Muscle of arm (tissue), 1 donor: ENCODE measurements at regions not wholly inside any gene's neighbourhood (a gene's known extent, or its start where the extent isn't known, plus 50 kb on each side); places are given as distances from the start of the nearest gene placed in this dataset.
"Not testable (repeated sequence)": the region's sequence is repeated elsewhere in the genome, so short reads cannot be mapped to it uniquely, and the experiment has no call there.

Source experiments
- DNase-seq: peaks from one replicate; pipeline ENCODE4 v3.0.0-alpha.2; 2013

- no peak for DNase-seq
These were observed 105.8 kb upstream of the IL15 start for GRCh38 chr4:141530627-141531026.

- no peak for DNase-seq
These were observed 101.4 kb upstream of the IL15 start for GRCh38 chr4:141534985-141535384.

GRCh38 chr4:141538001-141538400 is 98.4 kb upstream of the IL15 start:
- no peak for DNase-seq

GRCh38 chr4:141540643-141541042 is 95.7 kb upstream of the IL15 start:
- no peak for DNase-seq

- peak; percentile 1 for DNase-seq
These were observed 94.5 kb upstream of the IL15 start for GRCh38 chr4:141541851-141542250.

GRCh38 chr4:141543176-141543575 is 93.2 kb upstream of the IL15 start:
- DNase-seq, result no peak

GRCh38 chr4:141543706-141544105 is 92.7 kb upstream of the IL15 start:
- no peak for DNase-seq

GRCh38 chr4:141548791-141549190 is 87.6 kb upstream of the IL15 start:
- DNase-seq, result no peak

- DNase-seq, result no peak
These were observed 76.3 kb upstream of the IL15 start for GRCh38 chr4:141560056-141560455.

GRCh38 chr4:141562649-141563048 is 73.7 kb upstream of the IL15 start:
- DNase-seq, result no peak

GRCh38 chr4:141563723-141564122 is 72.7 kb upstream of the IL15 start:
- DNase-seq, result no peak

GRCh38 chr4:141564961-141565360 is 71.4 kb upstream of the IL15 start:
- not testable (repeated sequence) for DNase-seq

GRCh38 chr4:141565379-141566089 is 70.8 kb upstream of the IL15 start:
- no peak for DNase-seq

- DNase-seq, result no peak
These were observed 69.0 kb upstream of the IL15 start for GRCh38 chr4:141567326-141567915.

GRCh38 chr4:141569141-141569540 is 67.2 kb upstream of the IL15 start:
- DNase-seq, result no peak

- DNase-seq, result no peak
These were observed 66.1 kb upstream of the IL15 start for GRCh38 chr4:141570290-141570689.

GRCh38 chr4:141571362-141571761 is 65.0 kb upstream of the IL15 start:
- no peak for DNase-seq

GRCh38 chr4:141571793-141572192 is 64.6 kb upstream of the IL15 start:
- DNase-seq, result no peak

- DNase-seq, result no peak
These were observed 62.7 kb upstream of the IL15 start for GRCh38 chr4:141573678-141574077.

- DNase-seq, result peak; percentile 45
These were observed 60.5 kb upstream of the IL15 start for GRCh38 chr4:141575884-141576283.

- no peak for DNase-seq
These were observed 59.7 kb upstream of the IL15 start for GRCh38 chr4:141576585-141577110.

GRCh38 chr4:141578451-141578850 is 57.9 kb upstream of the IL15 start:
- DNase-seq, result no peak

GRCh38 chr4:141580523-141580922 is 55.9 kb upstream of the IL15 start:
- no peak for DNase-seq
